Ishikawa (cell line): ENCODE measurements at regions not wholly inside any gene's neighbourhood (a gene's known extent, or its start where the extent isn't known, plus 50 kb on each side); places are given as distances from the start of the nearest gene placed in this dataset.

Experiments
- CEBPB ChIP-seq: IDR thresholded peaks from 2 replicates; pipeline ENCODE4 v1.6.1; 2012
- CREB1 ChIP-seq: IDR thresholded peaks from 2 replicates; pipeline ENCODE4 v1.6.1; 2012; ENCODE audit warnings: low read depth
- EGR1 ChIP-seq: IDR thresholded peaks from 2 replicates; pipeline ENCODE4 v1.6.1; 2012
- EP300 ChIP-seq: IDR thresholded peaks from 2 replicates; pipeline ENCODE4 v1.6.1; 2012; ENCODE audit warnings: borderline replicate concordance
- FOXM1 ChIP-seq: IDR thresholded peaks from 2 replicates; pipeline ENCODE4 v1.6.1; 2012; ENCODE audit warnings: low read depth, borderline replicate concordance
- MAX ChIP-seq: IDR thresholded peaks from 2 replicates; pipeline ENCODE4 v1.6.1; 2012
- NFIC ChIP-seq: IDR thresholded peaks from 2 replicates; pipeline ENCODE4 v1.6.1; 2012
- RAD21 ChIP-seq: IDR thresholded peaks from 2 replicates; pipeline ENCODE4 v1.6.1; 2012; ENCODE audit warnings: low read depth
- REST ChIP-seq: IDR thresholded peaks from 2 replicates; pipeline ENCODE4 v1.6.1; 2012; ENCODE audit warnings: low read depth, mild to moderate bottlenecking
- TAF1 ChIP-seq: IDR thresholded peaks from 2 replicates; pipeline ENCODE4 v1.6.1; 2012; ENCODE audit warnings: low read depth, mild to moderate bottlenecking
- TCF12 ChIP-seq: IDR thresholded peaks from 2 replicates; pipeline ENCODE4 v1.6.1; 2012; ENCODE audit warnings: low read depth
- TEAD4 ChIP-seq: IDR thresholded peaks from 2 replicates; pipeline ENCODE4 v1.6.1; 2012
- USF1 ChIP-seq: IDR thresholded peaks from 2 replicates; pipeline ENCODE4 v1.6.1; 2012
- YY1 ChIP-seq: IDR thresholded peaks from 2 replicates; pipeline ENCODE4 v1.6.1; 2012; ENCODE audit warnings: low read depth
- ZBTB7A ChIP-seq: IDR thresholded peaks from 2 replicates; pipeline ENCODE4 v1.6.1; 2012; ENCODE audit warnings: low read depth

- no peak for TF ChIP-seq TCF12
- no peak for TF ChIP-seq RAD21
- TF ChIP-seq TEAD4: no peak
These were observed 494.1 kb downstream of the TLE1 start for GRCh38 chr9:81195206-81195605.

GRCh38 chr9:81193362-81194339 is 495.7 kb downstream of the TLE1 start:
- TF ChIP-seq CREB1: no peak
- no peak for TF ChIP-seq REST
- no peak for TF ChIP-seq RAD21
- TF ChIP-seq ZBTB7A: no peak
- no peak for TF ChIP-seq FOXM1
- TF ChIP-seq USF1: no peak
- TF ChIP-seq MAX: no peak
- TF ChIP-seq EP300: no peak
- no peak for TF ChIP-seq TCF12
- TF ChIP-seq CEBPB: no peak

GRCh38 chr9:81191222-81191621 is 498.1 kb downstream of the TLE1 start:
- TF ChIP-seq MAX (no peak), NFIC (no peak), CREB1 (no peak), TCF12 (no peak), FOXM1 (no peak), TAF1 (no peak), REST (no peak), RAD21 (no peak), USF1 (no peak), CEBPB (no peak), EP300 (no peak)

- TF ChIP-seq TAF1: no peak
- TF ChIP-seq EP300: no peak
- TF ChIP-seq YY1: no peak
- TF ChIP-seq FOXM1: no peak
These were observed 498.7 kb downstream of the TLE1 start for GRCh38 chr9:81190659-81191058.

- TF ChIP-seq CEBPB: no peak
- no peak for TF ChIP-seq REST
- no peak for TF ChIP-seq NFIC
- TF ChIP-seq ZBTB7A: no peak
- TF ChIP-seq EP300: no peak
- TF ChIP-seq TEAD4: no peak
- TF ChIP-seq TAF1: no peak
- no peak for TF ChIP-seq EGR1
- no peak for TF ChIP-seq MAX
These were observed 505.6 kb downstream of the TLE1 start for GRCh38 chr9:81183761-81184160.
